ENCODE measurements at regions not wholly inside any gene's neighbourhood (a gene's known extent, or its start where the extent isn't known, plus 50 kb on each side); places are given as distances from the start of the nearest gene placed in this dataset.

- Histone ChIP-seq H3K27me3 (replicated peaks; ENCODE audit: control insufficient read depth, insufficient read depth, low read length) (no peaks in the 10 kb centered on the region), H3K4me1 (ENCODE audit: control insufficient read depth, insufficient read depth, low read length) (peaks cover 30% of the 10 kb centered on the region), H3K4me3 (ENCODE audit: low read length) (no peak overlapping the region), H3K9ac (ENCODE audit: low read length) (no peak overlapping the region), H3K36me3 (ENCODE audit: control insufficient read depth, insufficient read depth, low read length, severe bottlenecking) (no peaks in the 10 kb centered on the region), H3K9me3 (ENCODE audit: control insufficient read depth, low read length) (no peaks in the 10 kb centered on the region)
- DNase-seq (ENCODE audit: low read depth) = no peak
Observed at GRCh38 chr4:10185518-10186227, 69.1 kb upstream of the WDR1 start.

- Histone ChIP-seq H3K9ac (ENCODE audit: low read length) (no peak overlapping the region), H3K36me3 (ENCODE audit: control insufficient read depth, insufficient read depth, low read length, severe bottlenecking) (no peaks in the 10 kb centered on the region), H3K27me3 (replicated peaks; ENCODE audit: control insufficient read depth, insufficient read depth, low read length) (no peaks in the 10 kb centered on the region), H3K4me1 (ENCODE audit: control insufficient read depth, insufficient read depth, low read length) (peaks cover 32% of the 10 kb centered on the region), H3K4me3 (ENCODE audit: low read length) (no peak overlapping the region), H3K9me3 (ENCODE audit: control insufficient read depth, low read length) (no peaks in the 10 kb centered on the region)
- DNase-seq (ENCODE audit: low read depth) = no peak
Observed at GRCh38 chr4:10184501-10184938, 67.9 kb upstream of the WDR1 start.

GRCh38 chr4:10184041-10184440, 67.4 kb upstream of the WDR1 start:
- Histone ChIP-seq H3K9ac (ENCODE audit: low read length) (no peak overlapping the region), H3K27me3 (replicated peaks; ENCODE audit: control insufficient read depth, insufficient read depth, low read length) (no peaks in the 10 kb centered on the region), H3K36me3 (ENCODE audit: control insufficient read depth, insufficient read depth, low read length, severe bottlenecking) (no peaks in the 10 kb centered on the region), H3K4me1 (ENCODE audit: control insufficient read depth, insufficient read depth, low read length) (peaks cover 32% of the 10 kb centered on the region), H3K9me3 (ENCODE audit: control insufficient read depth, low read length) (no peaks in the 10 kb centered on the region), H3K4me3 (ENCODE audit: low read length) (no peak overlapping the region)
- no peak for DNase-seq (ENCODE audit: low read depth)

GRCh38 chr4:10183462-10183861, 66.9 kb upstream of the WDR1 start:
- no peak for DNase-seq (ENCODE audit: low read depth)
- Histone ChIP-seq H3K4me3 (ENCODE audit: low read length) (no peak overlapping the region), H3K27me3 (replicated peaks; ENCODE audit: control insufficient read depth, insufficient read depth, low read length) (no peaks in the 10 kb centered on the region), H3K4me1 (ENCODE audit: control insufficient read depth, insufficient read depth, low read length) (peaks cover 32% of the 10 kb centered on the region), H3K9ac (ENCODE audit: low read length) (no peak overlapping the region), H3K9me3 (ENCODE audit: control insufficient read depth, low read length) (no peaks in the 10 kb centered on the region), H3K36me3 (ENCODE audit: control insufficient read depth, insufficient read depth, low read length, severe bottlenecking) (no peaks in the 10 kb centered on the region)

GRCh38 chr4:10182446-10183424, 66.1 kb upstream of the WDR1 start:
- Histone ChIP-seq H3K9ac (ENCODE audit: low read length) (no peak overlapping the region), H3K27me3 (replicated peaks; ENCODE audit: control insufficient read depth, insufficient read depth, low read length) (no peaks in the 10 kb centered on the region), H3K36me3 (ENCODE audit: control insufficient read depth, insufficient read depth, low read length, severe bottlenecking) (no peaks in the 10 kb centered on the region), H3K9me3 (ENCODE audit: control insufficient read depth, low read length) (no peaks in the 10 kb centered on the region), H3K4me1 (ENCODE audit: control insufficient read depth, insufficient read depth, low read length) (peaks cover 32% of the 10 kb centered on the region), H3K4me3 (ENCODE audit: low read length) (no peak overlapping the region)
- DNase-seq (ENCODE audit: low read depth) = no peak

- H3K36me3 ChIP-seq (ENCODE audit: control insufficient read depth, insufficient read depth, low read length, severe bottlenecking) = no peaks in the 10 kb centered on the region
- H3K9ac ChIP-seq (ENCODE audit: low read length) = no peak overlapping the region
- no peaks in the 10 kb centered on the region for H3K9me3 ChIP-seq (ENCODE audit: control insufficient read depth, low read length)
- peaks cover 32% of the 10 kb centered on the region for H3K4me1 ChIP-seq (ENCODE audit: control insufficient read depth, insufficient read depth, low read length)
- no peak for DNase-seq (ENCODE audit: low read depth)
- H3K4me3 ChIP-seq (ENCODE audit: low read length) = no peak overlapping the region
- no peaks in the 10 kb centered on the region for H3K27me3 ChIP-seq (replicated peaks; ENCODE audit: control insufficient read depth, insufficient read depth, low read length)
Observed at GRCh38 chr4:10181745-10182445, 65.3 kb upstream of the WDR1 start.

- Histone ChIP-seq H3K36me3 (ENCODE audit: control insufficient read depth, insufficient read depth, low read length, severe bottlenecking) (no peaks in the 10 kb centered on the region), H3K4me1 (ENCODE audit: control insufficient read depth, insufficient read depth, low read length) (peaks cover 24% of the 10 kb centered on the region), H3K9me3 (ENCODE audit: control insufficient read depth, low read length) (no peaks in the 10 kb centered on the region), H3K27me3 (replicated peaks; ENCODE audit: control insufficient read depth, insufficient read depth, low read length) (no peaks in the 10 kb centered on the region), H3K9ac (ENCODE audit: low read length) (no peak overlapping the region), H3K4me3 (ENCODE audit: low read length) (no peak overlapping the region)
- no peak for DNase-seq (ENCODE audit: low read depth)
Observed at GRCh38 chr4:10180927-10181744, 64.5 kb upstream of the WDR1 start.

GRCh38 chr4:10180603-10180926, 64.0 kb upstream of the WDR1 start:
- H3K9ac ChIP-seq (ENCODE audit: low read length) = no peak overlapping the region
- H3K9me3 ChIP-seq (ENCODE audit: control insufficient read depth, low read length) = no peaks in the 10 kb centered on the region
- no peaks in the 10 kb centered on the region for H3K27me3 ChIP-seq (replicated peaks; ENCODE audit: control insufficient read depth, insufficient read depth, low read length)
- no peak for DNase-seq (ENCODE audit: low read depth)
- H3K4me1 ChIP-seq (ENCODE audit: control insufficient read depth, insufficient read depth, low read length) = peaks cover 19% of the 10 kb centered on the region
- H3K36me3 ChIP-seq (ENCODE audit: control insufficient read depth, insufficient read depth, low read length, severe bottlenecking) = no peaks in the 10 kb centered on the region
- no peak overlapping the region for H3K4me3 ChIP-seq (ENCODE audit: low read length)

- Histone ChIP-seq H3K27me3 (replicated peaks; ENCODE audit: control insufficient read depth, insufficient read depth, low read length) (no peaks in the 10 kb centered on the region), H3K9ac (ENCODE audit: low read length) (no peak overlapping the region), H3K4me3 (ENCODE audit: low read length) (no peak overlapping the region), H3K9me3 (ENCODE audit: control insufficient read depth, low read length) (no peaks in the 10 kb centered on the region), H3K36me3 (ENCODE audit: control insufficient read depth, insufficient read depth, low read length, severe bottlenecking) (no peaks in the 10 kb centered on the region), H3K4me1 (ENCODE audit: control insufficient read depth, insufficient read depth, low read length) (peaks cover 18% of the 10 kb centered on the region)
- DNase-seq (ENCODE audit: low read depth) = peak; percentile 10
Observed at GRCh38 chr4:10179957-10180602, 63.5 kb upstream of the WDR1 start.

GRCh38 chr4:10178763-10179162, 62.2 kb upstream of the WDR1 start:
- H3K4me1 ChIP-seq (ENCODE audit: control insufficient read depth, insufficient read depth, low read length) = peaks cover 19% of the 10 kb centered on the region
- no peak overlapping the region for H3K9ac ChIP-seq (ENCODE audit: low read length)
- H3K9me3 ChIP-seq (ENCODE audit: control insufficient read depth, low read length) = no peaks in the 10 kb centered on the region
- H3K27me3 ChIP-seq (replicated peaks; ENCODE audit: control insufficient read depth, insufficient read depth, low read length) = no peaks in the 10 kb centered on the region
- no peak for DNase-seq (ENCODE audit: low read depth)
- H3K36me3 ChIP-seq (ENCODE audit: control insufficient read depth, insufficient read depth, low read length, severe bottlenecking) = no peaks in the 10 kb centered on the region
- no peak overlapping the region for H3K4me3 ChIP-seq (ENCODE audit: low read length)

Measured in adipocyte (in vitro differentiated cells).